Retinal pigment epithelial cell (primary cell): ENCODE measurements at regions not wholly inside any gene's neighbourhood (a gene's known extent, or its start where the extent isn't known, plus 50 kb on each side); places are given as distances from the start of the nearest gene placed in this dataset.

Experiments
- DNase-seq: peaks from one replicate; pipeline ENCODE4 v3.0.0-alpha.2; 2010; ENCODE audit warnings: low read depth
- H3K4me3 ChIP-seq: 2 replicates; pipeline ENCODE4 v1.5.1; 2011; ENCODE audit warnings: mild to moderate bottlenecking, low read length, control low read depth, moderate library complexity
- TF ChIP-seq, protein P1 (sequence below): conservative IDR thresholded peaks from 2 replicates; pipeline ENCODE4 v1.5.1; 2011; ENCODE audit warnings: low read depth, low read length, control low read depth, inconsistent platforms

DNA sequence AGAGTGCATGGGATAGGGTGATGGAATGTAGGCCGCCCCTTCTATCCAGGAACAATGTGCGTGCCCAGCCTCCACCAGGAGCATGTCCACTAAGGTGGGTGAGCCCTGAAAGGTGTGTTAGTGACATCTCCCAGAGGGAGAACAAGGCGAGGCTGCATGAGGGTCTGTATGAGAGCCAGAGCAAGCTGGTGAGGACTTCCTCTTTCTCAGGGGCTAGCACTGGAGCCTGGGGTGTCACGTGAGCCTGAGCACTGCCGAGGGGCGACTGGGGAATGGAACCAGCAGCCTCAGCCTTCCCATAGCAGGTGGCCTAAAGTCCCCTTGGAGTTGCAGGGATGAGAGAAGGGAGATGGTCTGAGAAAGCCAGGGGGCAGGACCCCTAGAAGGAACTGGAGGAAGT is 156.3 kb upstream of the COBL start:
- H3K4me3 ChIP-seq: no peak overlapping the region
- TF ChIP-seq, protein P1, sequence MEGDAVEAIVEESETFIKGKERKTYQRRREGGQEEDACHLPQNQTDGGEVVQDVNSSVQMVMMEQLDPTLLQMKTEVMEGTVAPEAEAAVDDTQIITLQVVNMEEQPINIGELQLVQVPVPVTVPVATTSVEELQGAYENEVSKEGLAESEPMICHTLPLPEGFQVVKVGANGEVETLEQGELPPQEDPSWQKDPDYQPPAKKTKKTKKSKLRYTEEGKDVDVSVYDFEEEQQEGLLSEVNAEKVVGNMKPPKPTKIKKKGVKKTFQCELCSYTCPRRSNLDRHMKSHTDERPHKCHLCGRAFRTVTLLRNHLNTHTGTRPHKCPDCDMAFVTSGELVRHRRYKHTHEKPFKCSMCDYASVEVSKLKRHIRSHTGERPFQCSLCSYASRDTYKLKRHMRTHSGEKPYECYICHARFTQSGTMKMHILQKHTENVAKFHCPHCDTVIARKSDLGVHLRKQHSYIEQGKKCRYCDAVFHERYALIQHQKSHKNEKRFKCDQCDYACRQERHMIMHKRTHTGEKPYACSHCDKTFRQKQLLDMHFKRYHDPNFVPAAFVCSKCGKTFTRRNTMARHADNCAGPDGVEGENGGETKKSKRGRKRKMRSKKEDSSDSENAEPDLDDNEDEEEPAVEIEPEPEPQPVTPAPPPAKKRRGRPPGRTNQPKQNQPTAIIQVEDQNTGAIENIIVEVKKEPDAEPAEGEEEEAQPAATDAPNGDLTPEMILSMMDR: no peak
- no peak for DNase-seq

DNA sequence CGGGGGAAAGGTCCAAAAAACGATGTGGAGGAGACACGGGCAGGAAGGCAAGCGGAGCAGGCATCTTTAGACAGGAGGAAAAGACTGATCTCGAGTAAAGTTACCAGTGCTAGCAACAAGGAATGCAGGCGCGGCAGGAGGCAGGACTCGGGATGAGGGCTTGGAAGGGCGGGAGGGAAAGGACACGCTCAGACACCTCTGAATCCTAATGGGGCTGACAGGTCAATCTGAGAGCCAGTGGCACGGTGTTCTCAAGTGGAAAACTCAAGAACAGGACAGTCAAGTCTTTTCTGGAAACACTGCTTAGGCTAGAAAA is 155.3 kb upstream of the COBL start:
- TF ChIP-seq, protein P1: no peak
- H3K4me3 ChIP-seq: no peak overlapping the region
- DNase-seq: no peak

DNA sequence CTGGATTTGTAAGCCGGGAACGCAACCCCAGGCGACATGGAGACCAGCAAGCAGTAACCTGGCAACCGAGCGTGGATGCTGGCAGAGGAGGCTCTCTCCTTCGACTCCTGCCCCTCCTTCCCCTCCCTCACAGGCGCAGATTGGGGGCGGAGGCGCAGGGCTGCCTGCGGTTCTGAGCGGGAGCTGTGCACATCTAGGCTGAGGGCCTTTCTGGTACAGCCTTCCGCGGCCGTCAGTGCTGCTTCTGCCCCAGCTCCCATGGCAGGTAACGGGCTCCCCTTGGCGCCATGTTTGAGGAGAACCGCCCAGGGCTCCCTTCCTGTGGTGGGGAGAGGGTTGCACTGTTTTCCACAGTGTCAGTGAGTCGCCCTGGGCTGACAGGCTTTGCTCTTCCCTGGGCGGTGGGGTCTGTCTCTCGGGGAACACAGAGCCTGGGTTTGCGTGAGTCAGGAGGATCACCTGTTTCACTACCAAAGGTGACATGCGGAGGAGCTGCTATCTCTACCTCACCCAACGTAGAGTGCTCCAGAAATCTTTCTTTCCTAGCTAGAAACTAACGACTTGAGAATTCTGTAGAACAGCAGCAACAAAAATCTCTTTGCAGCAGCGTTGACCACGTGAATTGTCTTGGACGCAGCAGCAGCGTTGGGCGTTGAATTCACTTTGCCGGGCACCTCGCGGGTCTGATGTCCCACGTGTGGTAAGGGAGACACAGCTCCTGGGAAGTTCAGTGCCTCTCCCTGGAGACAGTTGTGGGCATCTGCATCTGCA is 154.8 kb upstream of the COBL start:
- no peak for DNase-seq
- TF ChIP-seq, protein P1: no peak
- no peak overlapping the region for H3K4me3 ChIP-seq

DNA sequence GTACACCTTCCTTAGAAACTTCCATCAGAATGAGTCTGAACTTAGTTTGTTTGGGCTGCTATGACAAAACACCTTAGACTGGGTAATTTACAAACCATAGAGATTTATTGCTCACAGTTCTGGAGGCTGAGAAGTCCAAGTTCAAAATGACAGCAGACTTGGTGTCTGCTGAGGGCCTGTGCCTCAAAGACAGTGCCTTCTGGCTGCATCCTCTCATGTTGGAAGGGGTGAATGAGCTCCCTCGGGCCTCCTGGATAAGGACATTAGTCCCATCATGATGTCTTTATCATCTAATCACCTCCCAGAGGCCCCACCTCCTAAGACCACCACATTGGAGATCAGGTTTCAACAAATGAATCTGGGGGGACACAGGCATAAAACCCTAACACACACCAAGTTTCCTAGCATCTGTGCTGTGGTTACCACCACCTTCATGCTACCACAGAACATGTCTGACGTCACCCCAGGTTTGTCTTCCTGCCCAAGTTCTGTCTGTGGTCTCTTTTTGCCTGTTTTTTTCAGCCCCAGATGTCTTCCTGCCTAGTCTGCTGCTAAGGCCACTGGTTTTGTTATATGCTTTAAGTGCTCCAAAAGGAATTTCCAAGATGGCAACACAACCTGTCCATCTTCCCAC is 150.9 kb upstream of the COBL start:
- H3K4me3 ChIP-seq: no peak overlapping the region
- no peak for DNase-seq
- TF ChIP-seq, protein P1: no peak

DNA sequence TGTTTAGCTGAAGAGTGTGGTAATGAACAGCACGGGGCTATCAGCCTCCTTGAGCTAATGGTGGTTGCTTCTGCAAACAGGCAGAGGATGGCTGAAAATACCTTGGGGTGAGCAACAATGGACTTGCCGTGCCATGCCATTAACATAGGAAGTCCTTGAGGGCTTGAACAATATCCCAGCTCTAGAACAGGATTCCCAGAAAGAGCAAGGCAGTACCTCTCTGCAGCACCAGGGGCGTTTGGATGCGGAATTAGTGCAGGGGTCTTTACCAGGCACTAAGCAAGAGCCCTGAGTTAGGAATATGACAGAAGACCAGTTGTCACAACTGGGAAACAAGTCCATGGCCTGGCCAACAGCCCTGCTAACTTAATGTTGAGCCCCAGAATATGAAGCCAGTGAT is 143.2 kb upstream of the COBL start:
- H3K4me3 ChIP-seq: no peak overlapping the region
- no peak for DNase-seq
- TF ChIP-seq, protein P1: no peak

DNA sequence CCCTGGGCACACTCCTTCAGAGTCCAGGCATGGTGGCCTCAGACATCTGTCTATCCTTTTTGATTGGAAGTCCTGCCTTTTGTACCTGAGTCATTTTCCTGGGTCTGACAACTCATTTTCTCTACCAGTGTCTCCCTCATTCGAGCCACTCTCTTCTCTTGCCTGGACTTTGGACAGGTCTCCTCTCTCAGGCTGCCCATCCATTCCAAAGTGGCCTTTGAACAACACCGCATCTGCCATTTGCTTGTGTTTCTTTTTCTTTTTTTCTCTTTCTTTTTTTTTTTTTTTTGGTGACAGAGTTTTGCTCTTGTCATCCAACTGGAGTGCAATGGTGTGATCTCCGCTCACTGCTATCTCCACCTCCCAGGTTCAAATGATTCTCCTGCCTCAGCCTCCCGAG is 142.1 kb upstream of the COBL start:
- H3K4me3 ChIP-seq: no peak overlapping the region
- DNase-seq: no peak
- TF ChIP-seq, protein P1: no peak

DNA sequence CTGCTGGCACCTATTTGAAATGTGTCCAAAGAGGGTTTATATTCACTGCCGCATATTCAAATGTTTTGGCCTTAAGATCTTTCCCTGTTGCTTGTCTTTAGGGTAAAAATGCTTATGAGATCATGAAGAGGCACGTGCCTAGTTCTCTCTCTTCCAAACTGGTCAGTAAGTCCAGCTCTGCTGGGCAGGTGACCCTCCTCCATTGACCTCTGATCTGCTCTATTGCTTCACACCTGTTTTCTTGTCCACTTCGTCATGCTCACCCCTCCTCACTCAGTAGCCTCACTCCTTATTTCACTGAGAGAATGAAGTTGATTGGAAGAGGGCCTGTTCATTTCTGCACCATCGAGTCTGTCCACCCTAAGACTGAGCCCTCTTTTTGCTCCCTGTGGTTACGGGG is 140.5 kb upstream of the COBL start:
- DNase-seq: no peak
- H3K4me3 ChIP-seq: no peak overlapping the region
- TF ChIP-seq, protein P1: no peak
